ENCODE measurements at regions not wholly inside any gene's neighbourhood (a gene's known extent, or its start where the extent isn't known, plus 50 kb on each side); places are given as distances from the start of the nearest gene placed in this dataset.

GRCh38 chr15:35736150-35736549 is 190.2 kb upstream of the DPH6 start:
- DNase-seq = no peak
- Mint-ChIP-seq H3K4me3 (no peak overlapping the region), H3K27me3 (no peaks in the 10 kb centered on the region), H3K9me3 (ENCODE audit: insufficient read depth) (no peaks in the 10 kb centered on the region), H3K4me1 (no peaks in the 10 kb centered on the region), H3K27ac (no peak overlapping the region)
- Histone ChIP-seq H3K27me3 (replicated peaks in 1 of 4; ENCODE audit: control extremely low read depth in 1 of 4, control insufficient read depth in 3 of 4, insufficient read depth in 4 of 4, low read length in 3 of 4) (no peaks in the 10 kb centered on the region), H4K20me1 (ENCODE audit: control insufficient read depth, insufficient read depth, low read length, poor library complexity, severe bottlenecking) (no peaks in the 10 kb centered on the region), H3K36me3 (replicated peaks in 1 of 2; ENCODE audit: control extremely low read depth in 1 of 2, control insufficient read depth in 1 of 2, extremely low read depth in 1 of 2, insufficient read depth in 2 of 2, low read length in 1 of 2) (no peaks in the 10 kb centered on the region), H3K27ac (ENCODE audit: low read length in 2 of 2) (no peak overlapping the region), H3K79me2 (ENCODE audit: control insufficient read depth, insufficient read depth, low read length) (no peaks in the 10 kb centered on the region), H3K4me2 (replicated peaks; ENCODE audit: low read depth, low read length, poor library complexity, severe bottlenecking) (no peak overlapping the region), H3K4me3 (ENCODE audit: control extremely low read depth in 1 of 5, extremely low read depth in 1 of 5, insufficient read depth in 1 of 5, low read depth in 2 of 5, low read length in 4 of 5) (no peak overlapping the region), H2AFZ (ENCODE audit: insufficient read depth, low read depth, low read length, poor library complexity, severe bottlenecking) (no peak overlapping the region), H3K4me1 (ENCODE audit: control insufficient read depth in 2 of 2, insufficient read depth in 2 of 2, low read length in 2 of 2) (no peaks in the 10 kb centered on the region), H3K9me3 (ENCODE audit: control extremely low read depth in 1 of 3, control insufficient read depth in 2 of 3, insufficient read depth in 1 of 3, low read length in 2 of 3) (no peaks in the 10 kb centered on the region), H3K9ac (ENCODE audit: low read length) (no peak overlapping the region)
- no CpG with 5 or more reads among the region's 2 CpGs for WGBS (ENCODE audit: insufficient coverage)
- intact Hi-C loops (cut with micrococcal nuclease) = no loop called here
- TF ChIP-seq EZH2 (IDR thresholded peaks at IDR 0.05; ENCODE audit: borderline replicate concordance, insufficient read depth, low read depth, low read length, poor library complexity, severe bottlenecking) = no peak
- TF ChIP-seq CTCF (IDR thresholded peaks at IDR 0.05) = no peak
- no peak for ATAC-seq (ENCODE audit: low read depth)
- ChIA-PET CTCF (no interaction called here), POLR2A (no interaction called here)

GRCh38 chr15:35737441-35737840 is 191.5 kb upstream of the DPH6 start:
- intact Hi-C loops (cut with micrococcal nuclease) = no loop called here
- POLR2A ChIA-PET = no interaction called here
- no peak overlapping the region for H3K9ac ChIP-seq (ENCODE audit: low read length)
- no peak for TF ChIP-seq EZH2 (IDR thresholded peaks at IDR 0.05; ENCODE audit: borderline replicate concordance, insufficient read depth, low read depth, low read length, poor library complexity, severe bottlenecking)
- no peak for TF ChIP-seq CTCF (IDR thresholded peaks at IDR 0.05)
- no peak overlapping the region for H3K27ac ChIP-seq (ENCODE audit: low read length in 2 of 2)
- H3K4me1 ChIP-seq (ENCODE audit: control insufficient read depth in 2 of 2, insufficient read depth in 2 of 2, low read length in 2 of 2) = no peaks in the 10 kb centered on the region
- H3K27me3 ChIP-seq (replicated peaks in 1 of 4; ENCODE audit: control extremely low read depth in 1 of 4, control insufficient read depth in 3 of 4, insufficient read depth in 4 of 4, low read length in 3 of 4) = no peaks in the 10 kb centered on the region
- CTCF ChIA-PET = interaction anchor here (0.6 to 1.9 kb wide), 2 partner anchors 14 to 57 kb away, joined by 3 to 9 read pairs; no protein-coding TSS in a partner anchor
- DNase-seq (no peak), ATAC-seq (ENCODE audit: low read depth) (no peak)
- no peaks in the 10 kb centered on the region for H3K4me1 Mint-ChIP-seq
- H3K27ac Mint-ChIP-seq = no peak overlapping the region
- H3K9me3 ChIP-seq (ENCODE audit: control extremely low read depth in 1 of 3, control insufficient read depth in 2 of 3, insufficient read depth in 1 of 3, low read length in 2 of 3) = no peaks in the 10 kb centered on the region
- H3K4me3 Mint-ChIP-seq = no peak overlapping the region
- H3K27me3 Mint-ChIP-seq = no peaks in the 10 kb centered on the region
- WGBS (ENCODE audit: insufficient coverage) = no CpG with 5 or more reads among the region's 2 CpGs
- no peaks in the 10 kb centered on the region for H3K79me2 ChIP-seq (ENCODE audit: control insufficient read depth, insufficient read depth, low read length)
- no peaks in the 10 kb centered on the region for H4K20me1 ChIP-seq (ENCODE audit: control insufficient read depth, insufficient read depth, low read length, poor library complexity, severe bottlenecking)
- no peak overlapping the region for H3K4me3 ChIP-seq (ENCODE audit: control extremely low read depth in 1 of 5, extremely low read depth in 1 of 5, insufficient read depth in 1 of 5, low read depth in 2 of 5, low read length in 4 of 5)
- no peak overlapping the region for H2AFZ ChIP-seq (ENCODE audit: insufficient read depth, low read depth, low read length, poor library complexity, severe bottlenecking)
- H3K9me3 Mint-ChIP-seq (ENCODE audit: insufficient read depth) = no peaks in the 10 kb centered on the region
- no peak overlapping the region for H3K4me2 ChIP-seq (replicated peaks; ENCODE audit: low read depth, low read length, poor library complexity, severe bottlenecking)
- H3K36me3 ChIP-seq (replicated peaks in 1 of 2; ENCODE audit: control extremely low read depth in 1 of 2, control insufficient read depth in 1 of 2, extremely low read depth in 1 of 2, insufficient read depth in 2 of 2, low read length in 1 of 2) = no peaks in the 10 kb centered on the region
